Lower leg skin (tissue), 4 donors: ENCODE measurements at regions not wholly inside any gene's neighbourhood (a gene's known extent, or its start where the extent isn't known, plus 50 kb on each side); places are given as distances from the start of the nearest gene placed in this dataset.
A peak's percentile ranks its signal among the peaks of the same experiment; 100 is the strongest.

Experiments used
- DNase-seq, 2 donors: peaks; one replicate each; pipeline ENCODE4 v3.0.0-alpha.2; 2019; ENCODE audit warnings: low spot score in 2 of 2
- H3K4me3 ChIP-seq: fragments of 200-600 bp; sonication (generic); 2 replicates; pipeline ENCODE4 v1.5.1; 2017; ENCODE audit warnings: mild to moderate bottlenecking, low read depth; ENCODE audit not compliant: poor library complexity, severe bottlenecking
- CTCF ChIP-seq, 3 donors: fragments of 450-650 bp; IDR thresholded peaks; one replicate each; pipeline ENCODE4 v1.5.1; 2016; ENCODE audit warnings: antibody characterized with exemption in 3 of 3, mild to moderate bottlenecking in 3 of 3, moderate library complexity in 2 of 3
- POLR2A ChIP-seq, 2 donors: fragments of 450-650 bp; IDR thresholded peaks; one replicate each; pipeline ENCODE4 v1.6.1; 2016 to 2017; ENCODE audit warnings: antibody characterized with exemption in 2 of 2, mild to moderate bottlenecking in 1 of 2, moderate library complexity in 1 of 2
- WGBS, 2 donors: methylation state at CpG; one replicate each; pipeline ENCODE4 v1.1.5; 2018; 5-methylcytosine and 5-hydroxymethylcytosine counted together
- intact Hi-C: fragments of 100-400 bp; cut with DNase I; formaldehyde crosslinking; loops from one replicate; pipeline ENCODE4 v1.15.0; 2023; ENCODE audit warnings: low total_unique reads

DNA sequence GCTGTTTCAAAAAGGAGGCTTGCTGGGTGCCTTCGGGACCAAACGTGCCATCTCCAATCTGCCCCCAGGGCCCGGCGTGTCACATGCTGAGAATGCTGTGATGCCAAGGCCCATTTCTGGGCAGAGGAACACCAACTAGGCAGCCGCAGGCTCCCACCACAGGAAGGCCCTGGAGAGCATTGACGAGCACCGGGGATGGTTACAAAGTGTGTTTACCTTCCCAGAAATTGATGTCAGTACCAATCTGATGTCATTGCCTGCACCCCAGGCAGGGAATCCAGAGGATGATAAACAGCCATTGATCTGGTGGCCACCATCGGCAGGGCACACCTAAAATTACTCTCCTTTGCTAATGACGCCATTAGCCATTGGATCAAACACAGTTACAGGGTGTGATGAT lies 418.1 kb upstream of the CDH5 start:
- no peak overlapping the region for H3K4me3 ChIP-seq
- intact Hi-C loops: no loop called here
- DNase-seq: no peak
- TF ChIP-seq POLR2A (IDR thresholded peaks at IDR 0.05): no peak
- no peak for TF ChIP-seq CTCF (IDR thresholded peaks at IDR 0.05)
- WGBS, 2 donors: 82 to 85% methylated on average over 9 of the region's 9 CpGs

DNA sequence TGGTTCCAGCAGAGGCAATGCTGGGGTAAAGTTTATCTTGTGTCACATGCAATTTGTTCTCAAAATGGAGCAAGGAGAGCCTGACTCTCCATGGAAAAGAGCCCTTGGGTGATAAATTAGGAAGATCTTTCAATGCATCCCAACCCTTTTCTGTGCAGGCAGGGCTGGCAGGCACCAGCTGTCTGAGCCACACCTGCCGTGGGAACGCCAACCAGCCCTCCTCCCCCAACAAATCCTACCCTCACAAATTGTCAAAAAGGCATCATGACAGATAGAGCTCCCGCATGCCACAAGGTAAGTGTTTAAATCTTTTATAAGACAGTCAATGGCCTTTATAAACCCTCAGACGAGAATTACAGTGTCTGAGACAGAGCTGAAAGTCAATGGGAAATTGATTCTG lies 418.5 kb upstream of the CDH5 start:
- no peak overlapping the region for H3K4me3 ChIP-seq
- TF ChIP-seq POLR2A (IDR thresholded peaks at IDR 0.05): no peak
- no peak for TF ChIP-seq CTCF (IDR thresholded peaks at IDR 0.05)
- WGBS, 2 donors: 55 to 63% methylated on average over 4 of the region's 4 CpGs
- DNase-seq: no peak
- intact Hi-C loops: no loop called here

DNA sequence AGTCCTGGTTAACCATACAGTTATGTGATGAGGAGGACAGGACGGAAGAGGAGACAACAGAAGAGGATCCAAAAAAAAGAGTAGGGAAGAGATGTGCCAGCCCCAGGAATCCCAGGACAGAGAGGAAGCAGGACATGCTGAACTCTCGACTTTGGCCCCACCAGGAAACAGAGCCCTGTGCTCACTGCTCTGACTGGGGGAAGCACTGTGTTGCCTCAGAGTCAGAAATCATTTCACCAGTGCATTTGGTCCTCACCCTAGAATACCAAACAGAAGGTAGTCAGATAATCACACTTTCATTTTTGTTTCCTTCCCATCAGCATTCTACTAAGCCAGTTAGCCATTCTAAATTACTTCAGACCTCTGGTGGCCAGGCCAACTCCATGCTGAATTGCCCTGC lies 421.0 kb upstream of the CDH5 start:
- WGBS, 2 donors: 68 to 79% methylated on average over 2 of the region's 2 CpGs
- no peak overlapping the region for H3K4me3 ChIP-seq
- intact Hi-C loops: no loop called here
- DNase-seq: peak in 1 of 2 donors; percentile 64
- no peak for TF ChIP-seq POLR2A (IDR thresholded peaks at IDR 0.05)
- TF ChIP-seq CTCF (IDR thresholded peaks at IDR 0.05): no peak

DNA sequence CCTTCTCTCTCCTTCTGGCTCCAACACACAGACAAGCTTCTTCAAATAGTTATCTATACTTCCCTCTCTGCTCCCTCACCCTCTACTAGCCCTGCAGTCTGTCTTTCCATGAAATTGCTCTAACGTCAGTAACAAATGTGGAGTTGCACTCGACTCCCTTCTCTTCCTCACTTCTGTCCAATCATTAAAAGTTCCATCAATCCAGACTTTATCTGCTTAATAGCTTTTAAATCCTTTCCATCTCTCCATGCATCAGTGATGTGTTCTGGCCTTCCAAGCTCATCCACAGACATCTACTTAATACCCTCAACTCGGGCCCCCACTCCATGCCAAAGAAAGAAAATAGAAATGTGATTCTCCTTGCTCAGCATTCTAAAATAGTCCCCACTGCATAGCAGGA lies 422.1 kb upstream of the CDH5 start:
- peak in 1 of 2 donors; percentile 14 for DNase-seq
- intact Hi-C loops: no loop called here
- WGBS, 2 donors: 46 to 76% methylated on average over 3 of the region's 3 CpGs
- TF ChIP-seq CTCF (IDR thresholded peaks at IDR 0.05) (no peak), POLR2A (IDR thresholded peaks at IDR 0.05) (no peak)
- no peak overlapping the region for H3K4me3 ChIP-seq

GRCh38 chr16:65940711-65941110 lies 425.8 kb upstream of the CDH5 start:
- WGBS, 2 donors: 86 to 87% methylated on average over 1 of the region's 1 CpG
- no peak overlapping the region for H3K4me3 ChIP-seq
- peak in 1 of 2 donors; percentile 14 for DNase-seq
- intact Hi-C loops: no loop called here
- TF ChIP-seq POLR2A (IDR thresholded peaks at IDR 0.05): no peak
- no peak for TF ChIP-seq CTCF (IDR thresholded peaks at IDR 0.05)

GRCh38 chr16:65938083-65938482 lies 428.4 kb upstream of the CDH5 start:
- TF ChIP-seq POLR2A (IDR thresholded peaks at IDR 0.05): no peak
- no peak overlapping the region for H3K4me3 ChIP-seq
- 89 to 92% methylated on average over 1 of the region's 1 CpG for WGBS, 2 donors
- peak in 1 of 2 donors; percentile 7 for DNase-seq
- intact Hi-C loops: no loop called here
